Liver (tissue), 3 donors: ENCODE measurements at regions not wholly inside any gene's neighbourhood (a gene's known extent, or its start where the extent isn't known, plus 50 kb on each side); places are given as distances from the start of the nearest gene placed in this dataset.

Experiments used
- EGR1 ChIP-seq, 2 donors: IDR thresholded peaks; 2 replicates each; pipeline ENCODE4 v1.6.1; 2016 to 2018; ENCODE audit warnings: antibody characterized with exemption in 2 of 2, low read depth in 2 of 2
- SP1 ChIP-seq: IDR thresholded peaks from 2 replicates; pipeline ENCODE4 v1.6.1; 2018; ENCODE audit warnings: antibody characterized with exemption, mild to moderate bottlenecking
- TAF1 ChIP-seq: conservative IDR thresholded peaks from 2 replicates; pipeline ENCODE4 v1.6.1; 2016; ENCODE audit warnings: antibody characterized with exemption, mild to moderate bottlenecking
- TF ChIP-seq, protein P1 (sequence below): fragments of 150-350 bp; IDR thresholded peaks from 2 replicates; pipeline ENCODE4 v1.5.1; 2017; ENCODE audit warnings: improper control_type of control experiment, low read depth, low read length; ENCODE audit not compliant: missing input control
- TF ChIP-seq, protein P2 (sequence below): IDR thresholded peaks from 2 replicates; pipeline ENCODE4 v1.6.1; 2016; ENCODE audit warnings: antibody characterized with exemption, mild to moderate bottlenecking
- donor health status: healthy.
- donor health status: healthy.

DNA sequence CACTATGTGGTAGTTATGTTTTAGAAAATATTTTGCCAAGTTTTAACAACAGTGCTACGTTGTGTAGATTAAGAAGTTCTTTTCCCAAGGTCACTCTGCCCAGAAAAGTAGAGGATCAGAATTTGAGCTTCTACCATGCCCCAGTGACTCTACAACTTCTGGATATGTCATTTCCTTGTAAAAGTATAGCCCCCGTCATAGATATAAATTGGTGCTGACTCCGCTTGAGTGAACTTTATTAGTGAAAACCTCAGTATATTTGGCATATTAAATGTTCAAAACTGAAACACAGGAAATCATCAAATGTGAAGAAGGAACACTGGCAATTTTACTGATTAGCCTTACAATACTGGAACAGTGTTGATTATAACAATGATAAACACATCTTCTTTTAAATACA is 256.7 kb upstream of the UBE2E3 start:
- TF ChIP-seq SP1 (no peak), EGR1 (IDR thresholded peaks at IDR 0.05; ENCODE audit: low read depth in 2 of 2) (no peak), TAF1 (no peak)
- TF ChIP-seq, protein P1, sequence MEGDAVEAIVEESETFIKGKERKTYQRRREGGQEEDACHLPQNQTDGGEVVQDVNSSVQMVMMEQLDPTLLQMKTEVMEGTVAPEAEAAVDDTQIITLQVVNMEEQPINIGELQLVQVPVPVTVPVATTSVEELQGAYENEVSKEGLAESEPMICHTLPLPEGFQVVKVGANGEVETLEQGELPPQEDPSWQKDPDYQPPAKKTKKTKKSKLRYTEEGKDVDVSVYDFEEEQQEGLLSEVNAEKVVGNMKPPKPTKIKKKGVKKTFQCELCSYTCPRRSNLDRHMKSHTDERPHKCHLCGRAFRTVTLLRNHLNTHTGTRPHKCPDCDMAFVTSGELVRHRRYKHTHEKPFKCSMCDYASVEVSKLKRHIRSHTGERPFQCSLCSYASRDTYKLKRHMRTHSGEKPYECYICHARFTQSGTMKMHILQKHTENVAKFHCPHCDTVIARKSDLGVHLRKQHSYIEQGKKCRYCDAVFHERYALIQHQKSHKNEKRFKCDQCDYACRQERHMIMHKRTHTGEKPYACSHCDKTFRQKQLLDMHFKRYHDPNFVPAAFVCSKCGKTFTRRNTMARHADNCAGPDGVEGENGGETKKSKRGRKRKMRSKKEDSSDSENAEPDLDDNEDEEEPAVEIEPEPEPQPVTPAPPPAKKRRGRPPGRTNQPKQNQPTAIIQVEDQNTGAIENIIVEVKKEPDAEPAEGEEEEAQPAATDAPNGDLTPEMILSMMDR = no peak
- TF ChIP-seq, protein P2, sequence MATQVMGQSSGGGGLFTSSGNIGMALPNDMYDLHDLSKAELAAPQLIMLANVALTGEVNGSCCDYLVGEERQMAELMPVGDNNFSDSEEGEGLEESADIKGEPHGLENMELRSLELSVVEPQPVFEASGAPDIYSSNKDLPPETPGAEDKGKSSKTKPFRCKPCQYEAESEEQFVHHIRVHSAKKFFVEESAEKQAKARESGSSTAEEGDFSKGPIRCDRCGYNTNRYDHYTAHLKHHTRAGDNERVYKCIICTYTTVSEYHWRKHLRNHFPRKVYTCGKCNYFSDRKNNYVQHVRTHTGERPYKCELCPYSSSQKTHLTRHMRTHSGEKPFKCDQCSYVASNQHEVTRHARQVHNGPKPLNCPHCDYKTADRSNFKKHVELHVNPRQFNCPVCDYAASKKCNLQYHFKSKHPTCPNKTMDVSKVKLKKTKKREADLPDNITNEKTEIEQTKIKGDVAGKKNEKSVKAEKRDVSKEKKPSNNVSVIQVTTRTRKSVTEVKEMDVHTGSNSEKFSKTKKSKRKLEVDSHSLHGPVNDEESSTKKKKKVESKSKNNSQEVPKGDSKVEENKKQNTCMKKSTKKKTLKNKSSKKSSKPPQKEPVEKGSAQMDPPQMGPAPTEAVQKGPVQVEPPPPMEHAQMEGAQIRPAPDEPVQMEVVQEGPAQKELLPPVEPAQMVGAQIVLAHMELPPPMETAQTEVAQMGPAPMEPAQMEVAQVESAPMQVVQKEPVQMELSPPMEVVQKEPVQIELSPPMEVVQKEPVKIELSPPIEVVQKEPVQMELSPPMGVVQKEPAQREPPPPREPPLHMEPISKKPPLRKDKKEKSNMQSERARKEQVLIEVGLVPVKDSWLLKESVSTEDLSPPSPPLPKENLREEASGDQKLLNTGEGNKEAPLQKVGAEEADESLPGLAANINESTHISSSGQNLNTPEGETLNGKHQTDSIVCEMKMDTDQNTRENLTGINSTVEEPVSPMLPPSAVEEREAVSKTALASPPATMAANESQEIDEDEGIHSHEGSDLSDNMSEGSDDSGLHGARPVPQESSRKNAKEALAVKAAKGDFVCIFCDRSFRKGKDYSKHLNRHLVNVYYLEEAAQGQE = no peak
